ENCODE measurements at regions not wholly inside any gene's neighbourhood (a gene's known extent, or its start where the extent isn't known, plus 50 kb on each side); places are given as distances from the start of the nearest gene placed in this dataset.
A peak's percentile ranks its signal among the peaks of the same experiment; 100 is the strongest.

- H3F3A ChIP-seq (ENCODE audit: low read depth): no peaks in the 10 kb centered on the region
- H3K79me2 ChIP-seq (ENCODE audit: low read depth): no peaks in the 10 kb centered on the region
- no peaks in the 10 kb centered on the region for H3K27me3 Mint-ChIP-seq (ENCODE audit: insufficient read depth, low read depth)
- no peaks in the 10 kb centered on the region for H3K4me1 ChIP-seq
- H3K36me3 ChIP-seq: no peaks in the 10 kb centered on the region
- DNase-seq (ENCODE audit: low spot score): peak; percentile 86
- H3K9ac ChIP-seq: no peak overlapping the region
- H3K4me3 ChIP-seq: no peak overlapping the region
- H3K4me1 Mint-ChIP-seq: peaks cover 6% of the 10 kb centered on the region
- H3K9me3 Mint-ChIP-seq: no peaks in the 10 kb centered on the region
- H3K4me2 ChIP-seq: no peak overlapping the region
- TF ChIP-seq CTCF (IDR thresholded peaks at IDR 0.05): peak; percentile 99
- TF ChIP-seq EZH2phosphoT487 (IDR thresholded peaks at IDR 0.05): no peak
- no peak overlapping the region for H2AFZ ChIP-seq (replicated peaks)
- no peak overlapping the region for H3K27ac Mint-ChIP-seq
- H3K27ac ChIP-seq: no peak overlapping the region
- no peak overlapping the region for H3K4me3 Mint-ChIP-seq
- no peaks in the 10 kb centered on the region for H3K36me3 Mint-ChIP-seq
- no peaks in the 10 kb centered on the region for H3K9me3 ChIP-seq (ENCODE audit: low read depth)
- no peaks in the 10 kb centered on the region for H4K20me1 ChIP-seq (ENCODE audit: low read depth)
- H3K27me3 ChIP-seq: peaks cover 6% of the 10 kb centered on the region
These were observed 76.9 kb upstream of the HTR4 start for GRCh38 chr5:148730942-148731898.

GRCh38 chr5:148732692-148733091 lies 78.4 kb upstream of the HTR4 start:
- H3K4me1 Mint-ChIP-seq: no peaks in the 10 kb centered on the region
- H3K4me3 ChIP-seq: no peak overlapping the region
- H3K4me2 ChIP-seq: no peak overlapping the region
- no peaks in the 10 kb centered on the region for H3K4me1 ChIP-seq
- no peaks in the 10 kb centered on the region for H3F3A ChIP-seq (ENCODE audit: low read depth)
- no peak overlapping the region for H3K4me3 Mint-ChIP-seq
- no peaks in the 10 kb centered on the region for H3K9me3 Mint-ChIP-seq
- no peak overlapping the region for H2AFZ ChIP-seq (replicated peaks)
- H3K36me3 Mint-ChIP-seq: no peaks in the 10 kb centered on the region
- H3K27me3 Mint-ChIP-seq (ENCODE audit: insufficient read depth, low read depth): no peaks in the 10 kb centered on the region
- no peak overlapping the region for H3K27ac Mint-ChIP-seq
- DNase-seq (ENCODE audit: low spot score): no peak
- H3K9me3 ChIP-seq (ENCODE audit: low read depth): no peaks in the 10 kb centered on the region
- no peaks in the 10 kb centered on the region for H3K79me2 ChIP-seq (ENCODE audit: low read depth)
- no peak overlapping the region for H3K27ac ChIP-seq
- H3K9ac ChIP-seq: no peak overlapping the region
- TF ChIP-seq EZH2phosphoT487 (IDR thresholded peaks at IDR 0.05) (no peak), CTCF (IDR thresholded peaks at IDR 0.05) (no peak), EZH2 (IDR thresholded peaks at IDR 0.05) (no peak)
- H4K20me1 ChIP-seq (ENCODE audit: low read depth): no peaks in the 10 kb centered on the region
- peaks cover 6% of the 10 kb centered on the region for H3K27me3 ChIP-seq
- no peaks in the 10 kb centered on the region for H3K36me3 ChIP-seq

GRCh38 chr5:148733601-148734438 lies 79.5 kb upstream of the HTR4 start:
- H3K4me1 ChIP-seq: no peaks in the 10 kb centered on the region
- no peaks in the 10 kb centered on the region for H3K9me3 Mint-ChIP-seq
- no peaks in the 10 kb centered on the region for H3K9me3 ChIP-seq (ENCODE audit: low read depth)
- no peak overlapping the region for H3K27ac Mint-ChIP-seq
- no peaks in the 10 kb centered on the region for H3K36me3 Mint-ChIP-seq
- no peaks in the 10 kb centered on the region for H3F3A ChIP-seq (ENCODE audit: low read depth)
- H4K20me1 ChIP-seq (ENCODE audit: low read depth): no peaks in the 10 kb centered on the region
- no peak overlapping the region for H3K27ac ChIP-seq
- no peak overlapping the region for H2AFZ ChIP-seq (replicated peaks)
- H3K9ac ChIP-seq: no peak overlapping the region
- no peaks in the 10 kb centered on the region for H3K4me1 Mint-ChIP-seq
- no peak overlapping the region for H3K4me3 ChIP-seq
- TF ChIP-seq CTCF (IDR thresholded peaks at IDR 0.05): peak; percentile 76
- TF ChIP-seq EZH2 (IDR thresholded peaks at IDR 0.05): no peak
- no peak overlapping the region for H3K4me3 Mint-ChIP-seq
- H3K36me3 ChIP-seq: no peaks in the 10 kb centered on the region
- H3K27me3 ChIP-seq: peaks cover 6% of the 10 kb centered on the region
- H3K79me2 ChIP-seq (ENCODE audit: low read depth): no peaks in the 10 kb centered on the region
- peak; percentile 88 for DNase-seq (ENCODE audit: low spot score)
- H3K4me2 ChIP-seq: no peak overlapping the region
- H3K27me3 Mint-ChIP-seq (ENCODE audit: insufficient read depth, low read depth): peaks cover 4% of the 10 kb centered on the region
